Fibroblast of skin of right biceps (primary cell): ENCODE measurements at regions not wholly inside any gene's neighbourhood (a gene's known extent, or its start where the extent isn't known, plus 50 kb on each side); places are given as distances from the start of the nearest gene placed in this dataset.
"Not testable (repeated sequence)": the region's sequence is repeated elsewhere in the genome, so short reads cannot be mapped to it uniquely, and the experiment has no call there.

Experiments used
- DNase-seq: peaks from one replicate; pipeline ENCODE4 v3.0.0-alpha.2; 2013

- DNase-seq, result no peak
Observed at GRCh38 chr3:82236257-82236656, 474.8 kb upstream of the GBE1 start.

DNA sequence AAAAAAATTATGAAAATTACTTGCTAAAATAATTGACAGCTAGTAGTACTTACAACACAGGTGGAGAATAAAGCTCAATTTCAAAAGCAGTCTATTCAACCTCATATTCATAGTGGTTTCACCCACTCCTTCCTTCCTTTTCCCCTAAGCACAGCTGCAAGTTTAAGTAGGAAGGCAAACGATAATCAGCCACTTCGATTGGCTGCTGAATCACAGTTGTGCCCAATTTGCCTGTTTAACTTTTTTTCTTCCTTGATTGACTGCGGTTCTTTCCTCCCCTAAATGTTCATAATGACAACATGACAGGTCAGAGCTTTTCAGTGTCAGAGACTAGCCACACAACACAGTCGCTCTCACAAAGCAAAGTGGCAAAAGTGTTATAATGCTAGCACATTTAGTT lies 468.0 kb upstream of the GBE1 start:
- no peak for DNase-seq

- DNase-seq, result no peak
Observed at GRCh38 chr3:82224661-82225060, 463.2 kb upstream of the GBE1 start.

- no peak for DNase-seq
Observed at GRCh38 chr3:82222401-82222800, 461.0 kb upstream of the GBE1 start.

DNA sequence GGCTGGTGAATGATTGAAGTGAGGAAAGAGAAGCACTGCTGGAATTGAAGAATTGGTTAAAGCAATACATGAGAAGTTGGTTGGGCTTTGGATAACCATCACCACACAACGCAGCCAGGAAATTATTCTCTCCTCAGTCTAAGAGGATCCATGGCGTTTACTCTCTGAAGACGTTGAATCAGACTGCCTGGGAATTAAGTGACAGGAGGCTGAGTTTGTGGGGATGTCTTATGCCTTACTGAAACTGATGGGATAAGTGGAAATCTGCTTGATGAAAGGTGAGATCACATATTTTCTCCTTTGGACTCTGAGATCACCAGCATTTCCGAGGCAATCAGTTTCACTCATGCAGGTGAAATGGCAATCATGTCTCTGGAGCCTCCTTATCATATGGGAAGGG lies 456.1 kb upstream of the GBE1 start:
- no peak for DNase-seq

GRCh38 chr3:82208002-82208710 lies 446.7 kb upstream of the GBE1 start:
- DNase-seq, result no peak

- peak; percentile 6 for DNase-seq
Observed at GRCh38 chr3:82202269-82202668, 440.8 kb upstream of the GBE1 start.

- no peak for DNase-seq
Observed at GRCh38 chr3:82201316-82201715, 439.9 kb upstream of the GBE1 start.

GRCh38 chr3:82198009-82198408 lies 436.6 kb upstream of the GBE1 start:
- no peak for DNase-seq

DNA sequence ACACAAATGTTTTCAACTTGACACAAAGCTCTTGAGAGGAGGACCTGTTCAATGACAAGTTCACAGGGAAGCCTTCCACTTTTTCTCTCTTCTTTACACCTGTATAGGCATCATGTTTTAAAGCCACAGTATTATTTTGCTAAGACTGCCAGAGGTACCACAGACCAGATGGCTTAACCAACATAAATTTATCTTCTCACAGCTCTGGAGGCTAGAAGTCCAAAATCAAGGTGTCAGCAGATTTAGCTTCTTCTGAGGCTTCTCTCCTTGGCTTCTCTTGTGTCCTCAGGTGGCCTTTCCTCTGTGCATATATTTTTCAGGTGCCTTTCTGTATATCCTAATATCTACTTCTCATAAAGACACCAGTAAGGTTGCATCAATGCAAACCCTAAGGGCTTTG lies 435.2 kb upstream of the GBE1 start:
- no peak for DNase-seq

DNA sequence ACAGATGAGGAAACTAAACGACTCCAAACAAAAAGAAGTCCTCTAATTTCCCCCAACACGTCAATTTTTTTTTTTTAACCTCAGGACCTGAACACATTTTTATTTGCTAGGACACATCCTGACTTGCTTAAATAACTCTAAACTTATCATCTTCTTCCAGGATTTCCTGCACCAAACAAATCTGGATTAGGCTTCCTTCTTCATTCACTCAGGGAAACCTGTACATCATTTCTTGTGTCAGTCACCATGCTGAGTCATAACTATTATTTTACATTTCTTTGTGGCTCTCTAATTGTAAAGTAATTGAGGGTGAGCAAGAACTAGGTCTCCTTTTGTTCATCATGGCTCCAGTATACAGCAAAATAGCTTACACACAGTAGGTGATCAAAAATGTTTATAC lies 433.4 kb upstream of the GBE1 start:
- DNase-seq, result no peak

- no peak for DNase-seq
Observed at GRCh38 chr3:82186017-82186416, 424.6 kb upstream of the GBE1 start.

DNA sequence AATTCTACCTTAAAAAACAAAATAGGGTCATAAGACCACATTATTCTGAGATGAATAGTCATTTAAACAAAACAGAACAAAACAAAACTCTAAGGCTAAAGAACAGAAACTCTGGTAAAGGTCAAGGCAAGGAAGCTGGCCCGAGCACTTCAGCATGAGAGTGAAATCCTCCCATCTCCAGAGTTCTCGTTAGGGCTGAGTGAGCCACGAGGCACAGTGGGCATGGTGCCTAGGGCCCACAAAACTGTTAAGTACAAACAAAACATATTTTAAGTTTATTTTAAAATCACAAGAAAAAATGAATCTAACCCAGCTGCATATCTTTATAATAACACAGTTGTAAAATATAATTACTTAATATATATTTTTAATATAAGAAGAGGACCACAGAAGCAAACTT lies 417.8 kb upstream of the GBE1 start:
- DNase-seq, result no peak

DNA sequence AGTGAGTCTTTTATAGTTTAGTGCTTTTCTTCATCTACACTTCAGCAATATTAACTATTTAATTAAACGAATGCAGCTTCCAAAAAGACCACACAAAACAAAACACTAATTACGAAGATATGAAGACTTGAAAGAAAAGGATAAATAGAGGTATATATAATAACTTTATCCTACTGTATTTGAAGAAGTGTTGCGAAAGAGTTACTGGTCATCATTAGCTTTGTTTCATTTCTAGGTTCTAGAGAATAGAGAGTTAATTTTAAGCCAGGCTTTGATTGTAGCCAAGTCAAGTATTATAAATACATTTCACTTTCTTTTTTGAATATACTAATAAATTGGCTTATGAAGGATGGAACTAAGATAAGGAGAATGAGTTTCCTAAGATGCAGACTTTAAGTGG lies 416.8 kb upstream of the GBE1 start:
- no peak for DNase-seq

GRCh38 chr3:82177774-82178173 lies 416.3 kb upstream of the GBE1 start:
- DNase-seq, result no peak

- DNase-seq, result no peak
Observed at GRCh38 chr3:82165266-82165665, 403.8 kb upstream of the GBE1 start.

DNA sequence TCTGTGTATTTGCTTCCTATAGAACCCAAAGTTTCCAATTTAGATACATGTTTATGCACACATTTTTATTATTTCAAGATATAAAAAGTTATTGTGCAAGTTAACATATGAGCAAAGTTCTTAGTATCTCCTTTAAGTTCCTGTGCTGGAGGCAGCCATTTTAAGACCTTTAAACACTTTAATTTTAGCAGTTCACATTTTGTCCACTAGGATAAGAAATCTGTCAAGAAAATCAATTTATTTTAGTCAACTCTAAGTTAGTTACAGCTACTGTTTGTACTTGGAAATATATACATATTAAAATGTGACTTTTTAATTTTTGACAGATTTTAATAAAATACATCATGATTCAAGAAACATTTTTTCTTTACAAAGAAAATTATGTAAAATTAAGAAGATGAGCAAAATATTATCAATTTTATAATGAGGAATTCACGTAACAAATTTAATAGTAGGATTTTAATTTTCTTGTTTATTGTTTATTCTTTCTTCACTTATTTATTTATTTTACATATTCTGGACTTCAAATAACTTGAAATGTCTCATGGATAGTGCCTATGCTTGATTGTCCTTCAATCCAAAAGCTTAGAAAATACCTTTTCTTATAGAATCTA lies 402.6 kb upstream of the GBE1 start:
- peak; percentile 19 for DNase-seq

DNA sequence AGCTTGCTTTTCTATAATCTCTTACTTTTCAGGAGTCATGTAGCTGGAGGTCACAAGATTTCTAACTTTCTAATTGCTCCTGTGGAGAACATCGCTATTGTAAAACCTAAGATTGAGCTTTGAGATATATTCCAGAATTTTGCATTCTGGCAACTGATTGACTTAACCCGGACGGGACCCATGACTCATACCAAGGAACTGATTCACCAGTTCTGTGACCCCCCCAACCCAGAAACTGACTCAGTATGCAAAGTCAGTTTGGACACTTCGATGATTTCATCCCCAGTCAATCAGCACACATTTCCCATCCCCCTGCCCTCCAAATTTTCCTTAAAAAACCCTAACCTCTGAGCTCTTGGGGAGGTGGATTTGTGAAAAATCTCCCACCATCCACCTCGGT lies 396.5 kb upstream of the GBE1 start:
- peak; percentile 80 for DNase-seq

GRCh38 chr3:82153892-82154291 lies 392.4 kb upstream of the GBE1 start:
- not testable (repeated sequence) for DNase-seq

- no peak for DNase-seq
Observed at GRCh38 chr3:82145742-82146141, 384.3 kb upstream of the GBE1 start.

GRCh38 chr3:82144811-82145210 lies 383.4 kb upstream of the GBE1 start:
- no peak for DNase-seq

DNA sequence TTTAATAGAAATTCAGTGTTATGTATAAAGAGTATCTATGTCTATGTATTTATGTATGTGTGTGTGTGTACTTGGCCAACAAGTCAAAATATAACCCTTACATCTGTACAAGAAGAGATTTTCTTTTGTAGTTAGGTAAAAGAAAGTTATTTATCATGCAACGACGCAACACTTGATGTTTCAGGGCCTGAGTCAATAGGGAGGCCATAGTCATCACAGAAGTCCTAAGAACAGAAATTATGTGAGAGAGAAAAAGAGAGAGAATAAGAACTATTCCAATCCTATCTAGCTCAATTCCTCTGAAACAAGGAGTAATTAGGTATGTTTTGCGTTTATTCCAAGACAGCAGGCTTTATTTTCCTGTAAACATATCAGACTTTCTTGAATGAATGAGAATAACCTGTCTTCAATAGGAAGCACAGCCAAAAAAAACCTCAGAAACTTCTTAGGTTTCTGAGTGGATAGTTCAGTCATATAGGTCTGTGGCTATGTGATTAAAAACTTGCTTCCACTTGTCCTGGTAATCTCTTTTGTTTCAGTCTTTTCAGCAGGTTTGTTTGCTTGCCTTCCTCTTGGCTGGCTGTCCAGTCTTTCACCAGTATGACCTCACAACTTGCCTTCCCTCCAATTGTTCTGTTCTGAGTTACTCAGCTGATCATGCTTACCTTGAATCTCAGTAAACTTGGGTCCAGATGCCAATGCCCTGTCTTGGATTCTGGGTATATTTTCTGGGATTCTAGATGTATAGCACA lies 382.4 kb upstream of the GBE1 start:
- no peak for DNase-seq

GRCh38 chr3:82141592-82141991 lies 380.1 kb upstream of the GBE1 start:
- no peak for DNase-seq

GRCh38 chr3:82137861-82138260 lies 376.4 kb upstream of the GBE1 start:
- no peak for DNase-seq
